ENCODE measurements at regions not wholly inside any gene's neighbourhood (a gene's known extent, or its start where the extent isn't known, plus 50 kb on each side); places are given as distances from the start of the nearest gene placed in this dataset.

GRCh38 chr4:31124008-31124585, 403.9 kb downstream of the PCDH7 start:
- DNase-seq = no peak

- no peak for DNase-seq
Observed at GRCh38 chr4:31125061-31125460, 404.9 kb downstream of the PCDH7 start.

DNA sequence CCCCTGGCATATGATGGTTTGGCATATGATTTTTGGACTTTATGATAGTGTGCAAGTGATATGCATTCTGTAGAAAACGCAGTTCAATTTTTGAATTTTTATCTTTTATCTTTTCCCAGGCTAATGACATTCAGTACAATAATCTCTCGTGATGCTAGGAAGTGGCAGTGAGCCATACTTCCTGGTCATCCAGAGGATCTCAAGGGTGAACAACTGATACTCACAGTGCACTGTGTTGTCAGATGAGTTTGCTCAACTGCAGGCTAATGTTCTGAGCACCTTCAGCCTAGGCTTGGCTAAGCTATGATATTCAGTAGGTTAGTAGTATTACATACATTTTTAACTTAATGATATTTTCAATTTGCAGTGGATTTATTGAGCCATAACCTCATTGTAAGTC, 405.3 kb downstream of the PCDH7 start:
- no peak for DNase-seq

DNA sequence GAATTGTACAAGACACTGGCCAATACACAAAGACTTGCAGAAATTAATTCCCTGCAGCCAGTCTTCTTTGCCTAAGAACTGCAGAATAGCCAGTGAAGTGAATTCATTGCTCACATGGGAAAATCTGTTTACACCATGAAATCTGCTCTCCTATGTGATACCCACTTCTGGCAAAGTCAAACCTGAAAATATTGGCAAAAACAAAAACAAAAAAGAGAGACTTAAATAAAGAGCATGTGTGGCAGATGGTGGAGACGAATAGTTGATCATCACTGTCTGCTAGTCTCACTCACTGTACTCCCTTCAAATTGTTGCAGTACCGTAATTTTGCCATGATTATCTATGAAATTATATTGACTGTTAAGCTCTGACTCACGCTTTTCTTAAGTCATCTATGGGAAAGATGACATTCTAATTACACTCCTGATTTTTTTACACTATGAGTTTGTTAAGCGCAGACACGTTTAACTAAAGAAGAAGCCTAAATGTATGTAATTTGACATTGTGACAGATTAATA, 406.8 kb downstream of the PCDH7 start:
- DNase-seq = no peak

DNA sequence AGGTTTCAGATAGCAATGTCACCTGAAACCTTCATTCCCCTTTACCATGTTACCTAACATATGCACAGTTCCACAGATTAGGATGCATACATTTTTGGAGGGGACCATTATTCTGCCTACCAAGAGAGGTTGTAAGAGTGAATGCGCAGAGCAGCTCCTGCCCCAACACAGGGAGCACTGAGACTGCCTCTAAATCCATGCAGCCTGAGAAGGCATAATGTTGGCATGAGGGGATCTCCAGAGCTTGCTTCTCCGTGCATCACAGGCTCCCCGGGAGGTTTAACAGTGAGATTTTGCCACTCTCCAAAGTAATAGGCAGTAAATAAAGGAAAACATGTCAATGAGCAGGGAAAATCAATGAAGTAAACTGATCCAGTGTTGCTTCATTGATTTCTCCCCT, 410.8 kb downstream of the PCDH7 start:
- no peak for DNase-seq

GRCh38 chr4:31134720-31135119, 414.6 kb downstream of the PCDH7 start:
- no peak for DNase-seq

DNA sequence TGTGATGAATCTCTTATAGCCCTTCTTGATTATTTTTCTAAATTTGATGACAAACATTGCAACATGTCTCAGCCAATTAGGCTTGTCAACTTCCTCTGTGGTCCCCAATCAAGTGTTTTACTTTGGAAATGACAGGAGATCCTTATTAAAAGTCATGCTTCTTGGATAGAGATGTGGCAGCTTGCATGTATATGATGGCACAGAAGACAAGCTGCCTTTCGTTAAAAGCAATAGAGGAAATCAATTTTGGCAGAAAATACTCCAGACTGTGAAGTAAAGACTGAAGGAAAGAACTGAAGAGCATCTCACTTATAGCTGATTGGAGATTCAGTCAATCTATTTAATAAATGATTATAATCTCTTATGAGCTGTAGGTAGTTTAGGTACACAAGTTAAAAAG, 419.6 kb downstream of the PCDH7 start:
- no peak for DNase-seq

DNA sequence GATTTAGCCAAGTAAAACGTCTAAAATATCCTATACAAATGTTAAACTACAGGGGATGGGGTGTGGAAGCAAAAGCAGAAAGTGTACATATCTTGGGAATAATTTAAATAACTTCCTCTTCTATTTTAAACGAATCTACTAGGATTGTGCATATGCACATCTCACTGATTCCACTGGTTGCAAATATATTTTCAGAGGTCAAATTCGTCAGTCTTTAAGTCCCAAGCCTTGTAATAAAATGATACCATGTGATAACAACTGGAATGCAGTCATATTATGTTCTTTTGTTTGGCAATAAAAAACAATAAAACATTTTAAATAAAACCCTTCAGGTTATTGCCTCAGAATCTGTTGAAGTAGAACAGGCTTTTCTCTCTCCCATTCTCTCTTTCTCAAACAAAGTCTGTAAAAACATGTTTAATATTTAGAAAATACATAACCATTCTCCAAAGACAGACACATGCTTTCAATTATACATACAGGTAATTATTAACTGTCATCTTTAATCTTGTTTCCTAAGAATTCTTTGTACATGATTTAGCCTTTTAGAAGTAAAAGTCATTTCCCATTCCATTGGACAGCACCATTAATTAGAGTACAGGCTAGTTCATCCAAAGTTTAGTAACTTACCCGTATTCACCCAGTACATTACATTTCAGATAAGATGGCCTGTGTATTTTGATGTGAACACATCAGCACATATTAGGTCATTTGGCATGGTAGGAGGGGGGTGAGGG, 421.1 kb downstream of the PCDH7 start:
- no peak for DNase-seq

- DNase-seq = no peak
Observed at GRCh38 chr4:31141832-31142142, 421.6 kb downstream of the PCDH7 start.

GRCh38 chr4:31146366-31146765, 426.2 kb downstream of the PCDH7 start:
- no peak for DNase-seq

DNA sequence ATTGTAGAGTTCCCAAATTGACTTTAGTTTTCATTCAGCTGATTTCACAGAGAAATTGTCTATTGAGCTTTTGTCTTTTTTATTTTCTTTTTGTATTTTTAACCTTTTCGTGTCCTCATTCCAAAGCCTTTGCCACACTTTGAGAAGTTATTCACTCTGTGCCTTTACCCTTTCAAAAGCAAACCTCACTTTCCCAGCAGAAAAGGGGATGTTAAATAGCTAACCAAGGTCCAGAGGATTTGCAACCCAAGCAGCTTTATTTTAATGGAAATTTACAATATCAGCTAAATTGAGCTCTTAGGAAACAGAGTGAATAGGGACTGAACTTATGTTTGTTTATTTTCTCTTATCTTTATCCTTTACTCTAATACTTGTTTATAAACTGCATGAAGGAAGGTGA, 428.8 kb downstream of the PCDH7 start:
- no peak for DNase-seq

DNA sequence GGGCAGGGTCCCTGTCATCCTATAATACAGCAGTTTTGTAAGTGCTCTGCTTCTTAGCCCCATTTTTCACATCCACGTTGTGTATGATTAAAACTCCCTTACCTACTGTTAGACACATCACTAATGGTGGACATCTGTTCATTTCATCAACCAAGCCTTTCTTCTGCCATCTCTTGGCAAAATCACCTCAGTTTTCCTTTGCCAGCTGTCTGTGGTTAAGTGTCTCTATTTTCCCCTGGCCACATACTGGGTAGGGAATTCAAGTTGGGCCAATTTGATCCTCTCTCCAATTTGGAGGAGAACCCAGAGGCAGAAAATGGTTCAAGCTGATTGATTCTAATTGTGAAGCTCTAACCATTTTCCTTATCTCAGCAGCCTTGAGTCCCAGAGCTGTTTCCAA, 436.1 kb downstream of the PCDH7 start:
- no peak for DNase-seq

- DNase-seq = no peak
Observed at GRCh38 chr4:31160146-31160545, 440.0 kb downstream of the PCDH7 start.

DNA sequence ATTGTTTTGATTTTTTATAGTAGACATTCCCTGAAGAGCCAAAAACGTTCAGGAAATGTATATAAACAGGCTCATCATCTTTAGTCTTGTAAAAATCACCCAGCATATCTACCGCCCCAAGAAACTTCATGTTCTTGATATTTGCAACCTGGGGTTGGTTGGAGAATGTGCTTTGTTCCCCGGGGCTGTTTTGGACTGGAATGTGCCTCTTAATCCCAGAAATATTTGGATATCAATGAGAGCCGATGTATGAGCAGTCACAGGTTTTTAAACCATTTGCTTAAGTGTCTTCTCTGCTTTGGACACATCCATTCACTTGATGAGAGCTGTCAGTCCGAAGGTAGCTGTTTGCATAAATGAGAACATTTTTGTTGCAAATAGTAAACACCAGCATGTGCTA, 449.7 kb downstream of the PCDH7 start:
- DNase-seq = no peak

- no peak for DNase-seq
Observed at GRCh38 chr4:31171362-31171761, 451.2 kb downstream of the PCDH7 start.

- DNase-seq = no peak
Observed at GRCh38 chr4:31175242-31175910, 455.2 kb downstream of the PCDH7 start.

GRCh38 chr4:31183256-31183655, 463.1 kb downstream of the PCDH7 start:
- DNase-seq = no peak

DNA sequence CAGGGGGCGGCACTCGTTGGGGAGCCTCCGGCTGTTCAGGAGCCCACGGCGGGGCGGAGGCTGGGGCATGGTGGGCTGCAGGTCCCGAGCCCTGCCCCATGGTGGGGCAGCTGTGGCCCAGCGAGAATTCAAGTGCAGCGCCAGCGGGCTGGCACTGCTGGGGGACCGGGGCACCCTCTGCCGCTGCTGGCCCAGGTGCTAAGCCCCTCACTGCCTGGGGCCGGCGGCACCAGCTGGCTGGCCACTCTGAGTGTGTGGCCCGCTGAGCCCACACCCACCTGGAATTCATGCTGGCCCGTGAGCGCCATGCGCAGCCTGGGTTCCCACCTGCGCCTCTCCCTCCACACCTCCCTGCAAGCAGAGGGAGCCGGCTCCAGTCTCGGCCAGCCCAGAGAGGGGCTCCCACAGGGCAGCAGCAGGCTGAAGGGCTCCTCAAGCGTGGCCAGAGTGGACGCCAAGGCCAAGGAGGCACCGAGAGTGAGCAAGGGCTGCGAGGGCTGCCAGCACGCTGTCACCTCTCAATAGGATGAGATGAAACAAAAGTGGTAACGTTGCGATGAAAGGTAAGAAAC, 464.9 kb downstream of the PCDH7 start:
- no peak for DNase-seq

GRCh38 chr4:31187979-31188378, 467.8 kb downstream of the PCDH7 start:
- DNase-seq = no peak

- DNase-seq = no peak
Observed at GRCh38 chr4:31189938-31190337, 469.8 kb downstream of the PCDH7 start.

DNA sequence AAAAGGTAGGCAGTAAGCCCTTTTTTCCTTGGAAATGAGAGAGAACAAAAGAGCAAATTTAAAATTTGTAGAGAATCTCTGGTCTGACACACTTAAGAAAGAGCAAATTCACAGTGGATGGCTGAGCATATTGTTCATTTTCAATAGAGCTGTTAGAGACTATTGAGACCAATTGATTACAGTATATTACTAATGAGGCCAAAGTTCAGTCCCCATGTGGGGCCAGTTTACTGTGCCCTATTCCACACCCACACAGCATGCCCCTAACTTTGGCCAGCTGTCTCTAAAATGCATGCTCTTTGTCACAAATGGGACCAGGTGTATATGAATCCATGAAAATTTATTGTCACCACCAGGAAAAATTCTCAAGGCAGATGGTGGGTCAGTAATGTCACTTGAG, 470.5 kb downstream of the PCDH7 start:
- no peak for DNase-seq

DNA sequence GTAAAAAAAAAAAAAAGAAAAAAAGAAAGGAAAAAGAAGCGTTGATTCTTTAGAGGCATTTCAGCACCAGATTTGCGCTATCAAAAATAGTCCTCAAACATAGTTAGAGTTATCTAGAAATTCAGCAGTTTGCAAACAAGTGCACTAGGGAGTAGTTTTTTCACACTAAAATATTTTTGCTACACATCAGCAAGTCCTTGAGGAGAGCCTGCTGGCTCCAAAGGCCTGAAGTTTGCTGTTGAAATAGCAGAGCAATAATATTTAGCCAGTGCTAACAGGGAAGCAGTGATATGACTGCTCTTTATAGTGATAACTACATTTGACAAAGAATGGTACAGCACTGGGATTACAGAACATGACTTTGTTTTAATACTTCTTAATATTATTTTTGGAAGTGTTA, 472.2 kb downstream of the PCDH7 start:
- no peak for DNase-seq

DNA sequence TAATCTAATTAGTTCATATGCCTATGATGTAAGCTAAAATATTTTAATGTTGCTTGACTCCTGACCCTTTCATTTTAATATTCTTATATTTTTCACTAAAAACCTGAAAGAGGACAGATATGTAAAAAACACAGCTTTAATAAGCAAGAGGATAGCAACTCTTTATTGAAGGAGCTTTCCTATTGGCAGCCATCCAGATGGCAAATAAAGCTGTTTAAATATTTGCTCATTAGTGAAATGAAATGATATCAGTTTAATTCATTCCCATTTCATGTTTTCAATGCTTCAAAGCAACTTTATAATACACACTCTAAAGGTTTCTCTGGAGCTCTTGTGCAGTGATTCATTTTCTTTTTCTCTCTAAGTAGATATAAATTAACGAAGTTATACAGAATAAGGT, 473.4 kb downstream of the PCDH7 start:
- no peak for DNase-seq

GRCh38 chr4:31194823-31195222, 474.7 kb downstream of the PCDH7 start:
- no peak for DNase-seq
